GM12878 (cell line): ENCODE measurements at regions not wholly inside any gene's neighbourhood (a gene's known extent, or its start where the extent isn't known, plus 50 kb on each side); places are given as distances from the start of the nearest gene placed in this dataset.

Experiments used
- BCLAF1 ChIP-seq: fragments of 450-650 bp; IDR thresholded peaks from 2 replicates; pipeline ENCODE4 v1.6.1; 2017; ENCODE audit warnings: antibody characterized with exemption, mild to moderate bottlenecking, moderate library complexity
- ETV6 ChIP-seq, 2 experiments: fragments of 450-650 bp in 1 of 2; IDR thresholded peaks in 1 of 2; conservative IDR thresholded peaks in 1 of 2; 2 replicates each; pipeline ENCODE4 v1.6.1; 2014; ENCODE audit warnings: antibody characterized with exemption in 1 of 2, borderline replicate concordance in 1 of 2, low read depth in 1 of 2, mild to moderate bottlenecking in 1 of 2, moderate library complexity in 1 of 2
- MEF2B ChIP-seq: fragments of 450-650 bp; IDR thresholded peaks from 2 replicates; pipeline ENCODE4 v1.6.1; 2018; ENCODE audit warnings: mild to moderate bottlenecking, moderate library complexity; ENCODE audit not compliant: partially characterized antibody, poor library complexity, severe bottlenecking
- MYC ChIP-seq: IDR thresholded peaks from 2 replicates; pipeline ENCODE4 v1.6.1; 2011; ENCODE audit warnings: mild to moderate bottlenecking, low read length, moderate library complexity, inconsistent platforms; ENCODE audit not compliant: insufficient read depth, insufficient replicate concordance, insufficient read length, severe bottlenecking
- NFXL1 ChIP-seq: fragments of 450-650 bp; IDR thresholded peaks from 2 replicates; pipeline ENCODE4 v1.6.1; 2017; ENCODE audit warnings: antibody characterized with exemption, mild to moderate bottlenecking, borderline replicate concordance
- PAX5 ChIP-seq: IDR thresholded peaks from 2 replicates; pipeline ENCODE4 v1.6.1; 2011; ENCODE audit warnings: low read depth, low read length, borderline replicate concordance
- PKNOX1 ChIP-seq: fragments of 450-650 bp; IDR thresholded peaks from 2 replicates; pipeline ENCODE4 v1.6.1; 2016; ENCODE audit warnings: mild to moderate bottlenecking
- SIN3A ChIP-seq: IDR thresholded peaks from 2 replicates; pipeline ENCODE4 v1.6.1; 2012; ENCODE audit warnings: low read depth, low read length, improper control_type of control experiment
- SKIL ChIP-seq: fragments of 450-650 bp; IDR thresholded peaks from 2 replicates; pipeline ENCODE4 v1.6.1; 2017; ENCODE audit warnings: mild to moderate bottlenecking, low read depth, inconsistent platforms; ENCODE audit not compliant: poor library complexity, severe bottlenecking
- SMAD1 ChIP-seq: fragments of 450-650 bp; IDR thresholded peaks from 2 replicates; pipeline ENCODE4 v1.6.1; 2018; ENCODE audit warnings: mild to moderate bottlenecking, low read depth; ENCODE audit not compliant: partially characterized antibody

GRCh38 chr20:7770578-7770977 lies 169.7 kb downstream of the HAO1 start (continued):
- peak; percentile 82 for TF ChIP-seq SKIL
- no peak for TF ChIP-seq NFXL1
- peak; percentile 70 for TF ChIP-seq PKNOX1
- peak; percentile 94 for TF ChIP-seq SMAD1
- no peak for TF ChIP-seq MYC
- TF ChIP-seq MEF2B, result peak; percentile 65
- TF ChIP-seq ETV6 (conservative IDR thresholded peaks at IDR 0.05 in 1 of 2, IDR thresholded peaks at IDR 0.05 in 1 of 2; ENCODE audit: borderline replicate concordance in 1 of 2, low read depth in 1 of 2), result peak in 1 of 2 experiments; percentile 55; a peak in 1 of 4 replicates
- TF ChIP-seq SIN3A, result no peak
- no peak for TF ChIP-seq BCLAF1
- TF ChIP-seq PAX5, result peak; percentile 65
